ENCODE measurements at regions not wholly inside any gene's neighbourhood (a gene's known extent, or its start where the extent isn't known, plus 50 kb on each side); places are given as distances from the start of the nearest gene placed in this dataset.

DNA sequence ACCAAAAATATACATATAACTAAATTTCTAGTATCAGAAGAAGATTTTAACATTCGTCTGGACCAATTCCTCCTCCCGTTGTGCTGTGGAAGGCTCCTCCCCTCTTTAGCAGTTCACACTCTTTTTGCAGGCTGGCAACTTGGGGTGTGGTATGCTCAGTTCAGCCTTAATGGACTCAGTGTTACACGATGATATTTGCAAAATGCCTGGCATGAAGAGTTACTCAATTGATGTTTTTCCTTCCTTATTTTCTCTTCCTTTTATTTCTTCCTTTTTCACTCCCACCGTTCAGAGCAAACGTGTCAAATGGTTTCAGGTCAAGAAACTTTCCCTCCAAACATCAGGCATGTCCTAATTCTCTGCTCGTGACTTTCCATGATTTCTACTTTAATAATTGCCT, 248.3 kb downstream of the PHF14 start:
- Histone ChIP-seq H3K36me3 (ENCODE audit: control insufficient read depth, insufficient read depth, low read length) (no peaks in the 10 kb centered on the region), H3K4me3 (ENCODE audit: low read depth, low read length) (no peak overlapping the region), H3K27me3 (ENCODE audit: control insufficient read depth, insufficient read depth, low read length) (no peaks in the 10 kb centered on the region)
- DNase-seq (ENCODE audit: low read depth): no peak
- TF ChIP-seq, protein P1, sequence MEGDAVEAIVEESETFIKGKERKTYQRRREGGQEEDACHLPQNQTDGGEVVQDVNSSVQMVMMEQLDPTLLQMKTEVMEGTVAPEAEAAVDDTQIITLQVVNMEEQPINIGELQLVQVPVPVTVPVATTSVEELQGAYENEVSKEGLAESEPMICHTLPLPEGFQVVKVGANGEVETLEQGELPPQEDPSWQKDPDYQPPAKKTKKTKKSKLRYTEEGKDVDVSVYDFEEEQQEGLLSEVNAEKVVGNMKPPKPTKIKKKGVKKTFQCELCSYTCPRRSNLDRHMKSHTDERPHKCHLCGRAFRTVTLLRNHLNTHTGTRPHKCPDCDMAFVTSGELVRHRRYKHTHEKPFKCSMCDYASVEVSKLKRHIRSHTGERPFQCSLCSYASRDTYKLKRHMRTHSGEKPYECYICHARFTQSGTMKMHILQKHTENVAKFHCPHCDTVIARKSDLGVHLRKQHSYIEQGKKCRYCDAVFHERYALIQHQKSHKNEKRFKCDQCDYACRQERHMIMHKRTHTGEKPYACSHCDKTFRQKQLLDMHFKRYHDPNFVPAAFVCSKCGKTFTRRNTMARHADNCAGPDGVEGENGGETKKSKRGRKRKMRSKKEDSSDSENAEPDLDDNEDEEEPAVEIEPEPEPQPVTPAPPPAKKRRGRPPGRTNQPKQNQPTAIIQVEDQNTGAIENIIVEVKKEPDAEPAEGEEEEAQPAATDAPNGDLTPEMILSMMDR (IDR thresholded peaks at IDR 0.05; ENCODE audit: insufficient read depth, low read length, poor library complexity, severe bottlenecking): no peak

DNA sequence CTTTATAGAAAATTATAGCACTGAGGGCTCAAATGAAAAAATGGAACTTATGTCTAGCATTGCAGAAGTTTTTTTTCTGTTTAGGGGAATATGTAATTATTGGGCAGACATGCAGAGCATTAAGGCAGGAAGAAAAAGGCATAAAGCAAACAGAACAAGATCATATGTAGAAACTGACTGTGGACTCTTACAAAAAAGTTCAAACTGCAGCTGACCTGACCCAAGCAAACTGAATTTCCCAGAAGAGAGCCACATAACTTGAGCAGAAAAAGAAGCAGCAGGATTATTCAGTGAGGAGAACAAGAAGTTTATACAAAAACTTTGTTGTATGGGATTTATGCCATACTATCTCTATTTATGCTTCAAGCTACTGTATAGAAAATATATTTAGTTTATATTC, 250.9 kb downstream of the PHF14 start:
- no peak for DNase-seq (ENCODE audit: low read depth)
- H3K4me3 ChIP-seq (ENCODE audit: low read depth, low read length): no peak overlapping the region
- TF ChIP-seq, protein P1 (IDR thresholded peaks at IDR 0.05; ENCODE audit: insufficient read depth, low read length, poor library complexity, severe bottlenecking): no peak
- H3K27me3 ChIP-seq (ENCODE audit: control insufficient read depth, insufficient read depth, low read length): no peaks in the 10 kb centered on the region
- H3K36me3 ChIP-seq (ENCODE audit: control insufficient read depth, insufficient read depth, low read length): no peaks in the 10 kb centered on the region

DNA sequence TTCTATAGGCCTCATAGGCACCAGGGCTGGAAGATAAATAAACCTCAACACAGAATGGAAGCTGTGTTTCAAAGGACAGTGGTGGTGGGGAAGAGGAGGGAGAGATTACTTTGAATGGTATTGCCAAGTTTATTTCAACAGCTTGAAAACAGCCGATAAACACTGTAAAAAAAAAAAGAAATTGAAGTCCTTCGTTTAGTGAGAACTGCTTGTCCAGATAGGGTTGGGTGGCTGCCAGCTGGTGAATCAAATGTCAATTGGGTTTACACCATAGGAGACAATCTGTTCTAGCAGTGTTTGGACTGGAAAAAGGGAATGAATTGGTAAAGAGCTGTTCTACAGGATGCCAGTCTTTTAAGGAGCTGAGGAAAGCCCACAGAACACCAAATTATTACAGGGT, 254.8 kb downstream of the PHF14 start:
- no peak overlapping the region for H3K4me3 ChIP-seq (ENCODE audit: low read depth, low read length)
- no peaks in the 10 kb centered on the region for H3K27me3 ChIP-seq (ENCODE audit: control insufficient read depth, insufficient read depth, low read length)
- no peak for DNase-seq (ENCODE audit: low read depth)
- no peaks in the 10 kb centered on the region for H3K36me3 ChIP-seq (ENCODE audit: control insufficient read depth, insufficient read depth, low read length)
- TF ChIP-seq, protein P1 (IDR thresholded peaks at IDR 0.05; ENCODE audit: insufficient read depth, low read length, poor library complexity, severe bottlenecking): no peak

DNA sequence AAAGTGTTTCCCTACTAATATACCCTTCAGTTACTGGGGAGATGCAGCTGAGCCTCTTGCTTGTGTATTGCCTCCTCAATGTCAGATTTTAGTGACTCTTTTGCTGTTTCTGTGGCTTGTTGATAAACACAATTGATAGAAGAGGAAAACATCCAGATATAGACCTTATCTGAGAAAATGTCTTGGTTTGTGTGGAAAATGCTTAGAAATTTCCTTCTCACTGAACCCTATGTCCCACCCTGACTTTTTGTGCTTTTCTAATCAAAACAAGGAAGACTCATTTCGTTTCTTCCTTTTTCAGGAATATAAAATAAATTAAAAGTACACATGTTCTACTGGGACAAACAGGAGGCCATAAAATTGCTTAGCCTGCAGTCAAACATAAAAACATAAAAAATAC, 257.5 kb downstream of the PHF14 start:
- Histone ChIP-seq H3K4me3 (ENCODE audit: low read depth, low read length) (no peak overlapping the region), H3K27me3 (ENCODE audit: control insufficient read depth, insufficient read depth, low read length) (no peaks in the 10 kb centered on the region), H3K36me3 (ENCODE audit: control insufficient read depth, insufficient read depth, low read length) (no peaks in the 10 kb centered on the region)
- no peak for DNase-seq (ENCODE audit: low read depth)
- TF ChIP-seq, protein P1 (IDR thresholded peaks at IDR 0.05; ENCODE audit: insufficient read depth, low read length, poor library complexity, severe bottlenecking): no peak

DNA sequence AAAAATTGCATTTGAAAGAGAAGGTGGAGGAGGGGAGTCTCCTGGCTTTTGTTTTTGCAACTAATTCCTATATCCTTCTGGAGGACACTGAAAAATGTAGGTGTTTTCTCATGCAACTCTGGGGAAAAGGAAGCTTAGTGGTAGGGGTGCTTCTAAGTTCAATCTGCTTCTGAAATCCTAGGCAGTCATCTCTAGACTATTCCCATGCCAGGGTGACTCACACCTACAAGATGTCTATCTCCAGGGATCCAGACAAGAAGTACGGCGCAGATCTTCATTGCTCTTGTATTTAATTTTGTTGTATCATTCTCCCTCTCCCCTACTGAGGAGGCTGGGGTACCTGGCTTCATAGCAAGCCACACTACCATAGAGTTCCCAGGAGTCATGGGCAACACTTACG, 258.8 kb downstream of the PHF14 start:
- Histone ChIP-seq H3K36me3 (ENCODE audit: control insufficient read depth, insufficient read depth, low read length) (no peaks in the 10 kb centered on the region), H3K27me3 (ENCODE audit: control insufficient read depth, insufficient read depth, low read length) (no peaks in the 10 kb centered on the region), H3K4me3 (ENCODE audit: low read depth, low read length) (no peak overlapping the region)
- no peak for DNase-seq (ENCODE audit: low read depth)
- TF ChIP-seq, protein P1 (IDR thresholded peaks at IDR 0.05; ENCODE audit: insufficient read depth, low read length, poor library complexity, severe bottlenecking): no peak

DNA sequence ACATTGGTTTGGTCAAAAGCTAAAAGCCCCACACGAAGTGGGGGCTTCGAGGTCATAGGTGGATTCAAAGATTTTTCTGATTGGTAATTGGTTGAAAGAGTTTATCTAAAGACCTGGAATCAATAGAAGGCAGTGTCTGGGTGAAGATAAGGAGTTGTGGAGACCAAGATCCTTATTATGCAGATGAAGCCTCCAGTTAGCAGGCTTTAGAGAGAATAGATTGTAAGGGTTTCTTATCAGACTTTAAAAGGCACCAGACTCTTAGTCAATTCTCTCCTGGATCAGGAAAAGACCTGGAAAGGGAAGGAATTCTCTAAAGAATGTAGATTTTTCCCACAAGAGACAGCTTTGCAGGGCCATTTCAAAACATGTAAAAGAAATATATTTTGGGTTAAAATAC, 260.2 kb downstream of the PHF14 start:
- Histone ChIP-seq H3K27me3 (ENCODE audit: control insufficient read depth, insufficient read depth, low read length) (no peaks in the 10 kb centered on the region), H3K4me3 (ENCODE audit: low read depth, low read length) (no peak overlapping the region), H3K36me3 (ENCODE audit: control insufficient read depth, insufficient read depth, low read length) (no peaks in the 10 kb centered on the region)
- TF ChIP-seq, protein P1 (IDR thresholded peaks at IDR 0.05; ENCODE audit: insufficient read depth, low read length, poor library complexity, severe bottlenecking): no peak
- no peak for DNase-seq (ENCODE audit: low read depth)

Data from kidney epithelial cell (primary cell).